ENCODE measurements at regions not wholly inside any gene's neighbourhood (a gene's known extent, or its start where the extent isn't known, plus 50 kb on each side); places are given as distances from the start of the nearest gene placed in this dataset.
"Not testable (repeated sequence)": the region's sequence is repeated elsewhere in the genome, so short reads cannot be mapped to it uniquely, and the experiment has no call there.

- no peak for DNase-seq (ENCODE audit: low read depth)
- in situ Hi-C loops (cut with HindIII; ENCODE audit: low pct_unique_long_range_greater_than_20kb, low sequenced_read_pairs), result no loop called here
Measured at GRCh38 chr6:19714434-19715166, 122.6 kb upstream of the ID4 start.

- in situ Hi-C loops (cut with HindIII; ENCODE audit: low pct_unique_long_range_greater_than_20kb, low sequenced_read_pairs), result no loop called here
- no peak for DNase-seq (ENCODE audit: low read depth)
Measured at GRCh38 chr6:19715167-19715551, 122.0 kb upstream of the ID4 start.

GRCh38 chr6:19719691-19720128 lies 117.5 kb upstream of the ID4 start:
- DNase-seq (ENCODE audit: low read depth), result no peak
- in situ Hi-C loops (cut with HindIII; ENCODE audit: low pct_unique_long_range_greater_than_20kb, low sequenced_read_pairs), result no loop called here

- no peak for DNase-seq (ENCODE audit: low read depth)
- in situ Hi-C loops (cut with HindIII; ENCODE audit: low pct_unique_long_range_greater_than_20kb, low sequenced_read_pairs), result no loop called here
Measured at GRCh38 chr6:19721766-19722377, 115.3 kb upstream of the ID4 start.

- in situ Hi-C loops (cut with HindIII; ENCODE audit: low pct_unique_long_range_greater_than_20kb, low sequenced_read_pairs), result no loop called here
- no peak for DNase-seq (ENCODE audit: low read depth)
Measured at GRCh38 chr6:19722999-19723398, 114.2 kb upstream of the ID4 start.

GRCh38 chr6:19723545-19723944 lies 113.6 kb upstream of the ID4 start:
- in situ Hi-C loops (cut with HindIII; ENCODE audit: low pct_unique_long_range_greater_than_20kb, low sequenced_read_pairs), result no loop called here
- DNase-seq (ENCODE audit: low read depth), result no peak

GRCh38 chr6:19725436-19725835 lies 111.7 kb upstream of the ID4 start:
- DNase-seq (ENCODE audit: low read depth); in situ Hi-C loops (cut with HindIII; ENCODE audit: low pct_unique_long_range_greater_than_20kb, low sequenced_read_pairs): not testable (repeated sequence)

- DNase-seq (ENCODE audit: low read depth), result no peak
- in situ Hi-C loops (cut with HindIII; ENCODE audit: low pct_unique_long_range_greater_than_20kb, low sequenced_read_pairs), result no loop called here
Measured at GRCh38 chr6:19731282-19731681, 105.9 kb upstream of the ID4 start.

GRCh38 chr6:19734061-19734460 lies 103.1 kb upstream of the ID4 start:
- in situ Hi-C loops (cut with HindIII; ENCODE audit: low pct_unique_long_range_greater_than_20kb, low sequenced_read_pairs), result no loop called here
- DNase-seq (ENCODE audit: low read depth), result no peak

- no peak for DNase-seq (ENCODE audit: low read depth)
- in situ Hi-C loops (cut with HindIII; ENCODE audit: low pct_unique_long_range_greater_than_20kb, low sequenced_read_pairs), result no loop called here
Measured at GRCh38 chr6:19734519-19734918, 102.7 kb upstream of the ID4 start.

- no peak for DNase-seq (ENCODE audit: low read depth)
- in situ Hi-C loops (cut with HindIII; ENCODE audit: low pct_unique_long_range_greater_than_20kb, low sequenced_read_pairs), result no loop called here
Measured at GRCh38 chr6:19736066-19736465, 101.1 kb upstream of the ID4 start.

GRCh38 chr6:19738010-19738409 lies 99.2 kb upstream of the ID4 start:
- in situ Hi-C loops (cut with HindIII; ENCODE audit: low pct_unique_long_range_greater_than_20kb, low sequenced_read_pairs), result no loop called here
- DNase-seq (ENCODE audit: low read depth), result no peak

GRCh38 chr6:19749722-19750121 lies 87.4 kb upstream of the ID4 start:
- no peak for DNase-seq (ENCODE audit: low read depth)
- in situ Hi-C loops (cut with HindIII; ENCODE audit: low pct_unique_long_range_greater_than_20kb, low sequenced_read_pairs), result no loop called here

GRCh38 chr6:19752746-19753145 lies 84.4 kb upstream of the ID4 start:
- DNase-seq (ENCODE audit: low read depth), result no peak
- in situ Hi-C loops (cut with HindIII; ENCODE audit: low pct_unique_long_range_greater_than_20kb, low sequenced_read_pairs), result no loop called here

- in situ Hi-C loops (cut with HindIII; ENCODE audit: low pct_unique_long_range_greater_than_20kb, low sequenced_read_pairs), result no loop called here
- DNase-seq (ENCODE audit: low read depth), result no peak
Measured at GRCh38 chr6:19753826-19754225, 83.3 kb upstream of the ID4 start.

- in situ Hi-C loops (cut with HindIII; ENCODE audit: low pct_unique_long_range_greater_than_20kb, low sequenced_read_pairs), result no loop called here
- DNase-seq (ENCODE audit: low read depth), result no peak
Measured at GRCh38 chr6:19754686-19755085, 82.5 kb upstream of the ID4 start.

GRCh38 chr6:19755181-19755580 lies 82.0 kb upstream of the ID4 start:
- DNase-seq (ENCODE audit: low read depth), result no peak
- in situ Hi-C loops (cut with HindIII; ENCODE audit: low pct_unique_long_range_greater_than_20kb, low sequenced_read_pairs), result no loop called here

GRCh38 chr6:19757036-19757435 lies 80.1 kb upstream of the ID4 start:
- no peak for DNase-seq (ENCODE audit: low read depth)

GRCh38 chr6:19759117-19759880 lies 77.9 kb upstream of the ID4 start:
- no peak for DNase-seq (ENCODE audit: low read depth)
- in situ Hi-C loops (cut with HindIII; ENCODE audit: low pct_unique_long_range_greater_than_20kb, low sequenced_read_pairs), result no loop called here

More at GRCh38 chr6:19757036-19757435, 80.1 kb upstream of the ID4 start:
- in situ Hi-C loops (cut with HindIII; ENCODE audit: low pct_unique_long_range_greater_than_20kb, low sequenced_read_pairs), result no loop called here

All from Caki2 (cell line).